HCT116 (cell line): ENCODE measurements at regions not wholly inside any gene's neighbourhood (a gene's known extent, or its start where the extent isn't known, plus 50 kb on each side); places are given as distances from the start of the nearest gene placed in this dataset.

Source experiments
- ATAC-seq: fragments of 200-7000 bp; cut with Tn5 transposase; 2 replicates; pipeline ENCODE4 v1.9.1; 2020; ENCODE audit warnings: mild to moderate bottlenecking, moderate library complexity
- BruUV-seq: library from RNA; stranded (reverse); fragments of 400-500 nt; replicated peaks from 2 replicates; lab custom pipeline; 2021; lab: Mats Ljungman, UMichigan
- CTCF ChIA-PET: fragments of 300-600 bp; sonication (Branson Sonifier 250); formaldehyde crosslinking; loops from one replicate; lab custom pipeline; 2021; ENCODE audit warnings: antibody characterized with exemption; lab: Charles Lee
- POLR2A ChIA-PET: fragments of 300-600, 350-600 bp; sonication (Branson Sonifier 250); formaldehyde crosslinking; loops from one replicate; lab custom pipeline; 2021; ENCODE audit warnings: antibody characterized with exemption; lab: Charles Lee
- RAD21 ChIA-PET, 2 experiments: fragments of 300-600 bp; sonication (Branson Sonifier 250); formaldehyde crosslinking; loops; one replicate each; lab custom pipeline; 2023; ENCODE audit warnings: low total read pairs in 2 of 2; ENCODE audit not compliant: uncharacterized antibody in 2 of 2, unreplicated experiment in 2 of 2, low non-redundant PET in 1 of 2; lab: Charles Lee
- DNase-seq: peaks from one replicate; pipeline ENCODE4 v3.0.0-alpha.2; 2010; ENCODE audit warnings: low read depth, low spot score
- H2AFZ ChIP-seq: fragments of 200-600 bp; shearing (Covaris generic), sonication (generic); 2 replicates; pipeline ENCODE4 v1.6.1; 2017; ENCODE audit warnings: low read depth, mixed run types, mixed read lengths, antibody characterized with exemption, low read length; ENCODE audit not compliant: poor library complexity, severe bottlenecking
- H3K27ac ChIP-seq: 2 replicates; pipeline ENCODE4 v1.5.1; 2012; ENCODE audit warnings: low read depth, low read length
- H3K27me3 ChIP-seq: fragments of 200-600 bp; sonication (generic); 2 replicates; pipeline ENCODE4 v1.6.1; 2016; ENCODE audit warnings: mixed run types, low read length, mixed read lengths; ENCODE audit not compliant: insufficient read depth
- H3K36me3 ChIP-seq, 2 experiments: fragments of 200-500 bp in 1 of 2; fragments of 200-600 bp in 1 of 2; sonication (Bioruptor generic) in 1 of 2; sonication (generic) in 1 of 2; 2 replicates each; pipeline versions ENCODE4 v1.5.1 to v1.6.1; 2014 to 2016; ENCODE audit warnings: low read length in 2 of 2, inconsistent platforms in 1 of 2, mixed read lengths in 1 of 2, mixed run types in 1 of 2; ENCODE audit not compliant: insufficient read depth in 2 of 2, control insufficient read depth in 1 of 2
- H3K4me1 ChIP-seq, 2 experiments: fragments of 200-600 bp in 1 of 2; sonication (generic) in 1 of 2; 2 replicates each; pipeline versions ENCODE4 v1.5.1 to v1.6.1; 2012 to 2017; ENCODE audit warnings: low read length in 2 of 2, inconsistent platforms in 1 of 2, mild to moderate bottlenecking in 1 of 2, mixed read lengths in 1 of 2, mixed run types in 1 of 2, moderate library complexity in 1 of 2; ENCODE audit not compliant: insufficient read depth in 2 of 2, control insufficient read depth in 1 of 2
- H3K4me2 ChIP-seq: fragments of 200-600 bp; sonication (generic); 2 replicates; pipeline ENCODE4 v1.6.1; 2017; ENCODE audit warnings: mixed run types, low read length, mixed read lengths
- H3K4me3 ChIP-seq, 2 experiments: fragments of 200-600 bp in 1 of 2; sonication (generic) in 1 of 2; replicated peaks in 1 of 2; 2 replicates each; pipeline ENCODE4 v1.5.1; 2011 to 2016; ENCODE audit warnings: low read length in 2 of 2, control low read depth in 1 of 2, low read depth in 1 of 2, mild to moderate bottlenecking in 1 of 2, mixed read lengths in 1 of 2, mixed run types in 1 of 2
- H3K79me2 ChIP-seq: fragments of 200-600 bp; sonication (generic); 2 replicates; pipeline ENCODE4 v1.6.1; 2017; ENCODE audit warnings: mild to moderate bottlenecking, mixed run types, low read length, moderate library complexity, mixed read lengths; ENCODE audit not compliant: insufficient read depth
- H3K9ac ChIP-seq: fragments of 200-600 bp; sonication (generic); 2 replicates; pipeline ENCODE4 v1.6.1; 2016; ENCODE audit warnings: low read length, mixed read lengths
- H3K9me2 ChIP-seq: fragments of 200-600 bp; sonication (generic), shearing (Covaris generic); 2 replicates; pipeline ENCODE4 v1.6.1; 2017; ENCODE audit warnings: mixed run types, mild to moderate bottlenecking, moderate library complexity; ENCODE audit not compliant: insufficient read depth
- H3K9me3 ChIP-seq, 2 experiments: fragments of 200-500 bp in 1 of 2; fragments of 200-600 bp in 1 of 2; sonication (Bioruptor generic) in 1 of 2; sonication (generic) in 1 of 2; 2 replicates each; pipeline ENCODE4 v1.6.1; 2014 to 2017; ENCODE audit warnings: low read length in 2 of 2, mixed read lengths in 2 of 2, inconsistent platforms in 1 of 2, low read depth in 1 of 2, mild to moderate bottlenecking in 1 of 2, mixed run types in 1 of 2, moderate library complexity in 1 of 2; ENCODE audit not compliant: control insufficient read depth in 1 of 2, insufficient read depth in 1 of 2
- H4K20me1 ChIP-seq: fragments of 200-600 bp; sonication (generic), shearing (Covaris generic); 2 replicates; pipeline ENCODE4 v1.6.1; 2017; ENCODE audit warnings: mixed run types, mild to moderate bottlenecking, moderate library complexity; ENCODE audit not compliant: insufficient read depth
- CEBPB ChIP-seq: IDR thresholded peaks from 2 replicates; pipeline ENCODE4 v1.6.1; 2012; ENCODE audit warnings: low read depth
- ELF1 ChIP-seq: IDR thresholded peaks from 2 replicates; pipeline ENCODE4 v1.6.1; 2012; ENCODE audit warnings: low read depth, borderline replicate concordance
- EZH2 ChIP-seq: fragments of 200-600 bp; sonication (generic); IDR thresholded peaks from 2 replicates; pipeline ENCODE4 v1.6.1; 2017; ENCODE audit warnings: antibody characterized with exemption, mixed run types
- FOSL1 ChIP-seq: IDR thresholded peaks from 2 replicates; pipeline ENCODE4 v1.6.1; 2012; ENCODE audit warnings: low read depth
- MAX ChIP-seq: IDR thresholded peaks from 2 replicates; pipeline ENCODE4 v1.6.1; 2012
- POLR2A ChIP-seq: IDR thresholded peaks from 2 replicates; pipeline ENCODE4 v1.7.0; 2011; ENCODE audit warnings: borderline replicate concordance; ENCODE audit not compliant: insufficient read depth, insufficient read length; ENCODE audit errors: extremely low read depth
- SRF ChIP-seq: IDR thresholded peaks from 2 replicates; pipeline ENCODE4 v1.6.1; 2012; ENCODE audit warnings: low read depth
- YY1 ChIP-seq: IDR thresholded peaks from 2 replicates; pipeline ENCODE4 v1.6.1; 2011; ENCODE audit warnings: low read length, low read depth, moderate library complexity, mild to moderate bottlenecking; ENCODE audit not compliant: insufficient replicate concordance; ENCODE audit errors: extremely low read depth
- ZFX ChIP-seq: fragments of 450-650 bp; IDR thresholded peaks from 2 replicates; pipeline ENCODE4 v1.6.1; 2017
- intact Hi-C: fragments of 100-400 bp; cut with micrococcal nuclease; formaldehyde crosslinking; loops from 2 replicates; pipeline ENCODE4 v1.10.0; 2022

- H3K9ac ChIP-seq: no peak overlapping the region
- no peak for TF ChIP-seq CEBPB
- no peak for TF ChIP-seq EZH2
- TF ChIP-seq MAX: no peak
- H3K9me3 ChIP-seq: no peaks in the 10 kb centered on the region
- intact Hi-C loops: no loop called here
- no peaks in the 10 kb centered on the region for H4K20me1 ChIP-seq
- no peak for DNase-seq
- H3K27ac ChIP-seq: no peak overlapping the region
- H2AFZ ChIP-seq: no peak overlapping the region
- ATAC-seq: no peak
- no peaks in the 10 kb centered on the region for H3K9me2 ChIP-seq
- no peak overlapping the region for H3K4me2 ChIP-seq
- H3K79me2 ChIP-seq: no peaks in the 10 kb centered on the region
- POLR2A ChIA-PET: no interaction called here
- peaks cover 10% of the 10 kb centered on the region for H3K27me3 ChIP-seq
- BruUV-seq: no TSS peak
- RAD21 ChIA-PET: no interaction called here
- H3K4me3 ChIP-seq: no peak overlapping the region
- H3K4me1 ChIP-seq: no peaks in the 10 kb centered on the region
- CTCF ChIA-PET: no interaction called here
- no peaks in the 10 kb centered on the region for H3K36me3 ChIP-seq
Measured at GRCh38 chr13:39803851-39804250, 148.4 kb downstream of the COG6 start.

DNA sequence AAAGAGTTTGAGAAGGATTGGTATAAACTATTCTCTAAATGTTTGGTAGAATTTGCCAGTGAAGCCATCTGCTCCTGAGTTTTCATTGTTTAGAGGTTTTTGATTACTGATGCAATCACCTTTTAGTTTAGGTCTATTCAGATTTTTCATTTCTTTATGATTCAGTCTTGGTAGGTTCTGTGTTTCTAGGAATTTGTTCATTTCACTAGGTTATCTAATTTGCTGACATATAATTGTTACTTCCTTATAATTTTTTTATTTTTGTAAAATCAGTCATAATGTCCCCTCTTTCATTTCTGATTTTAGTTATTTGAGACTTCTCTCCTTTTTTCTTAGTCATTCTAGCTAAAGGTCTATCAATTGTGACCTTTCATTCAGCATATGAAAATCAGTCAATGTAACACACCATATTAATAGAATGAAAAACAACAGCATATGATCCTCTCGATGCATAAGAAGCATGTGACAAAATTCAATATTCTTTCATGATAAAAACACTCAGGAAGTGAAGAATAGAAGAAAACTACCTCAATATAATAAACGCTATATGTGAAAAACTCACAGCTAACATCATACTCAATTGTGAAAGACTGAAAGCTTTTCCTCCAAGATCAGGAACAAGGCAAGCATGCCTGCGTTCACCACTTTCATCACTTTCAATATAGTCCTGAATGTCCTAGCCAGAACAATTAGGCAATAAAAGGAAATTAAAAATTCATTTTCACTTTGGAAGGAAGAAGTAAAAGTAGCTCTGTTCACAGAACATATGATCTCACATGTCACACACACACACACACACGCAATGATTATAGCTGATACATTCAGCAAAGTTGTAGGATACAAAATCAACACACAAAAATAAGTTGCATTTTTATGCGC is 149.1 kb downstream of the COG6 start:
- ATAC-seq (no peak), DNase-seq (no peak)
- no peaks in the 10 kb centered on the region for H3K79me2 ChIP-seq
- H4K20me1 ChIP-seq: no peaks in the 10 kb centered on the region
- no peak overlapping the region for H2AFZ ChIP-seq
- ChIA-PET CTCF (no interaction called here), POLR2A (no interaction called here), RAD21 (no interaction called here)
- BruUV-seq: no TSS peak
- H3K36me3 ChIP-seq: no peaks in the 10 kb centered on the region
- no peak overlapping the region for H3K9ac ChIP-seq
- intact Hi-C loops: no loop called here
- no peak overlapping the region for H3K4me2 ChIP-seq
- no peak overlapping the region for H3K4me3 ChIP-seq
- no peak overlapping the region for H3K27ac ChIP-seq
- H3K9me3 ChIP-seq: no peaks in the 10 kb centered on the region
- H3K4me1 ChIP-seq: no peaks in the 10 kb centered on the region
- H3K27me3 ChIP-seq: peaks cover 10% of the 10 kb centered on the region
- H3K9me2 ChIP-seq: no peaks in the 10 kb centered on the region
- TF ChIP-seq ELF1: no peak
- TF ChIP-seq MAX: no peak
- no peak for TF ChIP-seq FOSL1
- no peak for TF ChIP-seq POLR2A
- TF ChIP-seq ZFX: no peak
- TF ChIP-seq SRF: no peak
- no peak for TF ChIP-seq YY1
